Fibroblast of villous mesenchyme (primary cell): ENCODE measurements at regions not wholly inside any gene's neighbourhood (a gene's known extent, or its start where the extent isn't known, plus 50 kb on each side); places are given as distances from the start of the nearest gene placed in this dataset.

Experiments
- DNase-seq: peaks from one replicate; pipeline ENCODE4 v3.0.0-alpha.2; 2010; ENCODE audit warnings: low read depth
- H3K4me3 ChIP-seq: 2 replicates; pipeline ENCODE4 v1.5.1; 2011; ENCODE audit warnings: low read depth, mild to moderate bottlenecking, low read length
- TF ChIP-seq, protein P1 (sequence below): IDR thresholded peaks from 2 replicates; pipeline ENCODE4 v1.5.1; 2012; ENCODE audit warnings: low read depth, mild to moderate bottlenecking, low read length; ENCODE audit not compliant: insufficient read depth

DNA sequence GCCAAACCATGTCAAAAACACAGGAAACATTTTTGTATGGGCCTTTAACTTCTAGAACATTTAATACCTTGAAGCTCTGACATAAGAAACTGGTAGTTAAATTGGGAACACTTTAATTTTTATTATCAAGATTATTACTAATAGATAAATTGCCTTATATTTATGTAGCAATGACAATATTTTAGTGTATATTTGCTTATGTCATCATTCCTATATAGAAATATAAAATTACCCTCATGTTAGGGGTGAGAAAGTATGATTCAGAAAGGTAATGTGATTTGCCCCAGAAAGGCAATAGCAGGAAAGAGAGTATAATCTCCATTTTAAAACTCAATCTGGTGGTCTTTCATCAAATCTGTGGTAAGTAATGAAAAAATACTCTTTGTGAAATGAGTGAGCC is 147.4 kb downstream of the IL15 start:
- no peak for DNase-seq
- TF ChIP-seq, protein P1, sequence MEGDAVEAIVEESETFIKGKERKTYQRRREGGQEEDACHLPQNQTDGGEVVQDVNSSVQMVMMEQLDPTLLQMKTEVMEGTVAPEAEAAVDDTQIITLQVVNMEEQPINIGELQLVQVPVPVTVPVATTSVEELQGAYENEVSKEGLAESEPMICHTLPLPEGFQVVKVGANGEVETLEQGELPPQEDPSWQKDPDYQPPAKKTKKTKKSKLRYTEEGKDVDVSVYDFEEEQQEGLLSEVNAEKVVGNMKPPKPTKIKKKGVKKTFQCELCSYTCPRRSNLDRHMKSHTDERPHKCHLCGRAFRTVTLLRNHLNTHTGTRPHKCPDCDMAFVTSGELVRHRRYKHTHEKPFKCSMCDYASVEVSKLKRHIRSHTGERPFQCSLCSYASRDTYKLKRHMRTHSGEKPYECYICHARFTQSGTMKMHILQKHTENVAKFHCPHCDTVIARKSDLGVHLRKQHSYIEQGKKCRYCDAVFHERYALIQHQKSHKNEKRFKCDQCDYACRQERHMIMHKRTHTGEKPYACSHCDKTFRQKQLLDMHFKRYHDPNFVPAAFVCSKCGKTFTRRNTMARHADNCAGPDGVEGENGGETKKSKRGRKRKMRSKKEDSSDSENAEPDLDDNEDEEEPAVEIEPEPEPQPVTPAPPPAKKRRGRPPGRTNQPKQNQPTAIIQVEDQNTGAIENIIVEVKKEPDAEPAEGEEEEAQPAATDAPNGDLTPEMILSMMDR, result no peak
- no peak overlapping the region for H3K4me3 ChIP-seq

DNA sequence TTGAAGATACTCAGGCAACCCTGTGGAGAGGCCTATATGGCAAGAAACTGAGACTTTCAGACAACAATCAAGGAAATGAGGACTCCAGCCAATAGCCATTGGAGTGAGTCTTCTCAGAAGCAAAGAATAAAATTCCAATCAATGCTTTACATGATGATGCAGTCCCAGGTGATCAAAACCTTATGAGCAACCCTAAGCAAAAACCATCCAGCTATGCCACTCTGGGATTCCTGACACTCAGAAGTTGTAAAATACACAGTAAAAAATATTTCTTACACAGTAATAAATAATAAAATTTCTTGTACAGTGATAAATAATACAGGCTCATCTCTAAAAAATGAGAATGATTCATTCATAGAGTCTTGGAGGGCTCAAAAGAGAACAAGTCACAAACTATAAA is 150.6 kb downstream of the IL15 start:
- DNase-seq, result no peak
- TF ChIP-seq, protein P1, result no peak
- no peak overlapping the region for H3K4me3 ChIP-seq

DNA sequence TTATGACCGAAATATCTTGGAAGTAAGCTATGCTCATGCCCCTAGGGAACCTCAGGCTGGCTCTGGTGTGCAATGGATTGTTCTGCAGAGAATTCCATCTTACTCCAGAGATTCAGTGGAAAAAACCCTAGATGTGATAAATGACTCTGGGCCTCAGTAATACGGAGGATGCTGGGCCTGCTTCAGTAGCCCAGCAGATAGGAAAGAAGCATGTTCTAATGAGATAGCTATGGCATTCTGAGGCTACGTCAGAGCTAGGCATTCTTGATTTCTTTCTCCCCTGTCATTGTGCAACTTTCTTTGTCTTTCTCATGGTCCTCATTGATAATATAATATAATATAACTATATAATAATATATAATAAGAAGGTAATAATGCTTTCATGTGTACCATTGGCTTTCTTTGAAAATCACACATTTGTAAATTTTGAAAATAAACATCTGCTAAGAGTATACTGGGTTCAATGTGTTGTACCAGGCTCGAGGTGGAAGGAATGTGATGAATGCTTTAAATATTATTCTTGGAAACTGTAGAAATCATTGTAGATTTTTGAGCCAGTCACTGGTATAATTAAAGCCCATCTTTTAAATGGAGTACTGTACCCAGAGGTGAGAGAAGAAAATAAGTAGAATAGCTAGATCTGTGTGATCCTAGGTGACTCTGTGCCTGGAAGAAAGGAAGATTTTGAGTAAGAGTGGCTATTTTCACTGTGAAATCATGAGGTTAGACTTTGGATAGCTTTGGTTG is 152.0 kb downstream of the IL15 start:
- H3K4me3 ChIP-seq, result no peak overlapping the region
- no peak for DNase-seq
- TF ChIP-seq, protein P1, result no peak

DNA sequence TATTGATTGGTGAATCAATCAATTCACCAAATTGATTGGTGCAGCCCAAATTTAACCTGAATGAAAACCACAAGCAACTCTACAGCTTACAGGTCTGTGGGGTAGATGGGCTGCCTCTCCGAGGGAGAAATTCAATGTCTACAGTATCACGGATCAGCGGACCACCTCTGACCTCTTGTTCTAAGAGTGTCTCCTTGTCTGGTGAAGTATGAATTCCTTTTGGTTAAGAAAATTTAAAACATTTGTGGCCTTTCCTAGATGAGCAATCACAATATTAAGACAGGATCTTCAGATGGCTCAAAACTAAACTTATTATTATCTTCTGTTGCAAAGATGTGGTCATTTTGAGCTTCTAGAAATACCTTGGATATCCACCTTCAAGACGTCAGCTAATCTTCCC is 153.3 kb downstream of the IL15 start:
- TF ChIP-seq, protein P1, result no peak
- H3K4me3 ChIP-seq, result no peak overlapping the region

DNA sequence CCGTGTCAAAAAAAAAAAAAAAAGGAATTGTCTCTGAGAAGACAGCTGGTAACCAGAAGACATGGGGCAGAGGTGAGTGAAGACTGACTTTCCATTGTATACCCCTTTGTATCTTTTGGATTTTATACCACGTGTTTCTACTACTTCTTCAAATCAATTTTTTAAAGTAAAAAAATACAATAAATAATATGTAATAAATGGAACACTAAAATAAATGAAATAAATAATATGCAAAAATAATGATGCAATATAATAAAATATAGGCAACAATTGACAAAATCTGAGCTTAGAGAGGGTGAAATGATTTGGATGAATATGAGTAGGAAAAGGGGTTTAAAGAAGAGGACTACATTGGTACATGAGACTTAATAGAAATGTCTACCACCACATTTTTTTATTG is 155.8 kb downstream of the IL15 start:
- DNase-seq, result no peak
- TF ChIP-seq, protein P1, result no peak
- H3K4me3 ChIP-seq, result no peak overlapping the region

More for the DNA sequence above, 153.3 kb downstream of the IL15 start:
- DNase-seq, result no peak

DNA sequence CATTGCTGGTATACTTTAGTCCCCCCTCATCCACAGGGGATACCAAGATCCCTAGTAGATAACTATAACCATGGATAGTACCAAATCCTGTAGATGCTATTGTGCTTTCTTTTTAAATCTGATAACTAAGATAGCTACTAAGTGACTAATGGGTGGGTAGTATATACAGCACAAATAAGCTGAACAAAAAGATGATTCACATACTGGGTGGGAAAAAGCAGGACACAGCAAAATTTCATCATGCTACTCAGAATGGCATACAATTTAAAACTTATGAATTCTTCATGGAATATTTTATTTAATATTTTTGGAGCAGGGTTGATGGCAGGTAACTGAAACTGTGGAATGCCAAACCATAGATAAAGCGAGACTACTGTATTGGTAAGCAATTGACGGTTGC is 161.6 kb downstream of the IL15 start:
- no peak for DNase-seq
- TF ChIP-seq, protein P1, result no peak
- no peak overlapping the region for H3K4me3 ChIP-seq

DNA sequence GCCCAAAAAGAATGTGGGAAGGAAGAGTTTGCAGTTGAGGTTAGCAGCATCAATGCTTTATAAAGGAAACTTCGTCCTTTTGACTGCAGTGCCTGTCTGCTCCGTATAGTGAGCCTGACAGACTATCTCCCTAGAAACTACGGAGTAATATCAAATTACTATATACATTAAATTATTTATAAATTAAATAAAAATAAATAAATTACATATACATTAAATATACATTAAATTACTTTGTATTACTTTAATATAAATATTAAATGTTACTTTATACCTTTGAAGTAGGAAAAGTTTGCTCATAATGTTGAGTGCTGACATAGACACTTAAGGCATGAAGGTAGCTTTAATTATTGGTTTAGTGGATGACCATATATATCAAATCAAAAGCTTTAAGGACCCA is 165.2 kb downstream of the IL15 start:
- H3K4me3 ChIP-seq, result no peak overlapping the region
- TF ChIP-seq, protein P1, result no peak
- no peak for DNase-seq
